ENCODE measurements at regions not wholly inside any gene's neighbourhood (a gene's known extent, or its start where the extent isn't known, plus 50 kb on each side); places are given as distances from the start of the nearest gene placed in this dataset.

GRCh38 chr18:1895456-1896185 is 675.7 kb downstream of the METTL4 start:
- Histone ChIP-seq H3K27me3 (ENCODE audit: insufficient read depth) (no peaks in the 10 kb centered on the region), H3K9ac (no peak overlapping the region), H3K9me2 (no peaks in the 10 kb centered on the region), H3K36me3 (replicated peaks in 1 of 2; ENCODE audit: control insufficient read depth in 1 of 2, insufficient read depth in 2 of 2, low read length in 1 of 2) (no peaks in the 10 kb centered on the region), H3K79me2 (ENCODE audit: insufficient read depth) (no peaks in the 10 kb centered on the region), H3F3A (replicated peaks; ENCODE audit: insufficient read depth) (no peaks in the 10 kb centered on the region), H2AFZ (ENCODE audit: low read depth) (no peak overlapping the region), H3K4me1 (ENCODE audit: control insufficient read depth in 1 of 2, insufficient read depth in 2 of 2, low read depth in 1 of 2, low read length in 1 of 2) (no peaks in the 10 kb centered on the region), H3K4me2 (no peak overlapping the region), H3K27ac (ENCODE audit: low read depth in 2 of 2, low read length in 1 of 2) (no peak overlapping the region), H4K20me1 (ENCODE audit: insufficient read depth) (no peaks in the 10 kb centered on the region), H3K9me3 (no peaks in the 10 kb centered on the region), H3K4me3 (ENCODE audit: low read depth in 2 of 2, low read length in 1 of 2) (no peak overlapping the region)
- no peak for DNase-seq
- TF ChIP-seq RFX5 (IDR thresholded peaks at IDR 0.05; ENCODE audit: low read length) (no peak), FOXJ3 (CRISPR knock-in tag; IDR thresholded peaks at IDR 0.05) (no peak), RXRA (IDR thresholded peaks at IDR 0.05; ENCODE audit: borderline replicate concordance, low read depth) (no peak), SMC3 (IDR thresholded peaks at IDR 0.05; ENCODE audit: low read depth, low read length) (no peak), RCOR1 (IDR thresholded peaks at IDR 0.05; ENCODE audit: low read length) (no peak), NRF1 (IDR thresholded peaks at IDR 0.05; ENCODE audit: low read depth, low read length) (no peak), NFIC (IDR thresholded peaks at IDR 0.05; ENCODE audit: borderline replicate concordance) (no peak), CHD2 (IDR thresholded peaks at IDR 0.05; ENCODE audit: low read length, partially characterized antibody) (no peak)
- WGBS (ENCODE audit: low lambda C conversion rate): 0% methylated on average over 4 of the region's 4 CpGs
- CTCF ChIA-PET: no interaction called here
- POLR2A ChIA-PET: no interaction called here

- H4K20me1 ChIP-seq (ENCODE audit: insufficient read depth): no peaks in the 10 kb centered on the region
- ChIA-PET CTCF (no interaction called here), POLR2A (no interaction called here)
- H2AFZ ChIP-seq (ENCODE audit: low read depth): no peak overlapping the region
- H3K4me3 ChIP-seq (ENCODE audit: low read depth in 2 of 2, low read length in 1 of 2): no peak overlapping the region
- DNase-seq: no peak
- no peaks in the 10 kb centered on the region for H3K9me2 ChIP-seq
- WGBS (ENCODE audit: low lambda C conversion rate): 5% methylated on average over 1 of the region's 1 CpG
- H3F3A ChIP-seq (replicated peaks; ENCODE audit: insufficient read depth): no peaks in the 10 kb centered on the region
- H3K9me3 ChIP-seq: no peaks in the 10 kb centered on the region
- no peaks in the 10 kb centered on the region for H3K36me3 ChIP-seq (replicated peaks in 1 of 2; ENCODE audit: control insufficient read depth in 1 of 2, insufficient read depth in 2 of 2, low read length in 1 of 2)
- H3K79me2 ChIP-seq (ENCODE audit: insufficient read depth): no peaks in the 10 kb centered on the region
- no peaks in the 10 kb centered on the region for H3K27me3 ChIP-seq (ENCODE audit: insufficient read depth)
- no peak overlapping the region for H3K4me2 ChIP-seq
- no peak overlapping the region for H3K9ac ChIP-seq
- H3K27ac ChIP-seq (ENCODE audit: low read depth in 2 of 2, low read length in 1 of 2): no peak overlapping the region
- no peaks in the 10 kb centered on the region for H3K4me1 ChIP-seq (ENCODE audit: control insufficient read depth in 1 of 2, insufficient read depth in 2 of 2, low read depth in 1 of 2, low read length in 1 of 2)
- no peak for TF ChIP-seq RCOR1 (IDR thresholded peaks at IDR 0.05; ENCODE audit: low read length)
- TF ChIP-seq RXRA (IDR thresholded peaks at IDR 0.05; ENCODE audit: borderline replicate concordance, low read depth): no peak
- TF ChIP-seq IRF3 (IDR thresholded peaks at IDR 0.05; ENCODE audit: low read depth, low read length): no peak
- no peak for TF ChIP-seq SIN3A (IDR thresholded peaks at IDR 0.05; ENCODE audit: borderline replicate concordance, low read depth, low read length)
- TF ChIP-seq CHD2 (IDR thresholded peaks at IDR 0.05; ENCODE audit: low read length, partially characterized antibody): no peak
- TF ChIP-seq USF2 (IDR thresholded peaks at IDR 0.05; ENCODE audit: borderline replicate concordance, low read depth, low read length): no peak
- TF ChIP-seq NRF1 (IDR thresholded peaks at IDR 0.05; ENCODE audit: low read depth, low read length): no peak
- TF ChIP-seq FOSL2 (IDR thresholded peaks at IDR 0.05; ENCODE audit: borderline replicate concordance, low read depth): no peak
- no peak for TF ChIP-seq POLR2AphosphoS5 (IDR thresholded peaks at IDR 0.05; ENCODE audit: low read depth, low read length)
- TF ChIP-seq ZBTB33 (IDR thresholded peaks at IDR 0.05; ENCODE audit: borderline replicate concordance, low read depth): no peak
- no peak for TF ChIP-seq CTCF (IDR thresholded peaks at IDR 0.05)
- no peak for TF ChIP-seq SMC3 (IDR thresholded peaks at IDR 0.05; ENCODE audit: low read depth, low read length)
- TF ChIP-seq FOXJ3 (CRISPR knock-in tag; IDR thresholded peaks at IDR 0.05): no peak
- no peak for TF ChIP-seq MEF2A (IDR thresholded peaks at IDR 0.05; ENCODE audit: borderline replicate concordance, low read depth)
- TF ChIP-seq USF1 (IDR thresholded peaks at IDR 0.05; ENCODE audit: borderline replicate concordance, low read depth): no peak
- no peak for TF ChIP-seq GABPA (IDR thresholded peaks at IDR 0.05; ENCODE audit: low read depth)
- TF ChIP-seq EZH2phosphoT487 (IDR thresholded peaks at IDR 0.05; ENCODE audit: borderline replicate concordance, low read depth): no peak
- TF ChIP-seq TCF12 (IDR thresholded peaks at IDR 0.05): no peak
- no peak for TF ChIP-seq YY1 (IDR thresholded peaks at IDR 0.05; ENCODE audit: low read depth)
These were observed 664.9 kb downstream of the METTL4 start for GRCh38 chr18:1906421-1906820.

All from SK-N-SH (cell line).